ENCODE measurements at regions not wholly inside any gene's neighbourhood (a gene's known extent, or its start where the extent isn't known, plus 50 kb on each side); places are given as distances from the start of the nearest gene placed in this dataset.

GRCh38 chr2:21288299-21288698 is 164.5 kb downstream of the TDRD15 start:
- DNase-seq, result no peak

DNA sequence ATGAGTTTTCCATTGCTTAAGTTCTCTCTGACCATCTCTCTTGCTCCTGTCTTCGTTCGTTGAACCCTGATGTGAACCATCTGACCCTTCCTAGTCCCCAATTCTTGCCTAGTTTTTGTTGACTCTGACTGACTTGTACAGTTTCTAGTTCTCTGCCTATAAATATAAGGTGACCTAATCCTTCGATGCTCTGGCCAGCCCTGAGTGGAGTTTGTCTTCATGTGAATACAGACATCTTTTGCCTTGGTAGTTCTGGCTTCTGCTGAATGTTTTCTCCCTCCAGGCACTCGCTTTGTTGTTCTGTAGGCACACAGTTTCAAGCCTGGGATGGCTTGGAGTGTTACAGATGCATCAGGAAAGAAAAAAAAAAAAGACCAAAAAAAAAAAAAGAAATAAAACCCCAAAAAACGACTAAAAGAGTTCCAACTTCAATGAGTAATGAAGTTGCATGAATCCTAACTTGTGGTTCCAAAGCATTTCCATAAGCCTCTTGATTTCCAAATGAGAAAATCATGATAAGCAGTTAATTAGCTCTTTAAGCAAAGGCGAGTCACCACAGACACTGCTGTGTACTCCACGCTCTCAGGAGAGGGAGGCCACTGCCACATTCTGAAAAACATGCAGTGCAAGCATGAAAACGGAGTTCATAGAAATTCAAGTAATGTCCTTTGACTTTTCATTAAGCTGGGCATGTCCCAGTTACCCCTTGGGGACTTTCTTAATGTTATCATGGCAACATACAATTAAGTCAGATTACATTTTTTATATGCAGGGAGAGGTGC is 165.2 kb downstream of the TDRD15 start:
- DNase-seq, result no peak

GRCh38 chr2:21289551-21289950 is 165.8 kb downstream of the TDRD15 start:
- DNase-seq, result no peak

DNA sequence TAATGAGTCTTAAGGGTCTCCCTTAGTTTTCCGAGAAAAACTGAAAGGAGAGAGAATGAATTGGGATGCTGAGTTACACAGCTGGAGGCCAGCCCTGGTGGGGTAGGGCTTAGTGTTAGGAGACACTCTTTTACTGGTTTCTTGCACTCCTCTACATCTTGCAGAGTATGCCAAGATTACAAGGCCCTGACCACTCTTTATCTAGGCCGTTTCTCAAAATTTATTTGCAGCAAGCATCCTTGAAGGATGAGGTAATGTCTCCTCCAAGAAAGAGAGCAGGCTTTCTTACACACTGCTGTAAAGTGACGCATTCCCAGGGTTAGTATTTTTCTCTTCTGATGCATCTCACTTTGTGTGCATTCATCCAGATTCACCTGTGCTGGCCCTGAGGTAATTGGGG is 166.2 kb downstream of the TDRD15 start:
- DNase-seq, result no peak

GRCh38 chr2:21291426-21291825 is 167.7 kb downstream of the TDRD15 start:
- DNase-seq, result no peak

GRCh38 chr2:21294446-21294845 is 170.7 kb downstream of the TDRD15 start:
- DNase-seq, result no peak

GRCh38 chr2:21299411-21299810 is 175.6 kb downstream of the TDRD15 start:
- no peak for DNase-seq

- no peak for DNase-seq
Measured at GRCh38 chr2:21301871-21302455, 178.2 kb downstream of the TDRD15 start.

GRCh38 chr2:21303876-21304275 is 180.1 kb downstream of the TDRD15 start:
- DNase-seq, result no peak

GRCh38 chr2:21305581-21305980 is 181.8 kb downstream of the TDRD15 start:
- no peak for DNase-seq

- DNase-seq, result no peak
Measured at GRCh38 chr2:21306235-21306634, 182.5 kb downstream of the TDRD15 start.

- DNase-seq, result no peak
Measured at GRCh38 chr2:21307037-21307436, 183.3 kb downstream of the TDRD15 start.

- DNase-seq, result no peak
Measured at GRCh38 chr2:21310493-21310892, 186.7 kb downstream of the TDRD15 start.

- no peak for DNase-seq
Measured at GRCh38 chr2:21314322-21314835, 190.6 kb downstream of the TDRD15 start.

DNA sequence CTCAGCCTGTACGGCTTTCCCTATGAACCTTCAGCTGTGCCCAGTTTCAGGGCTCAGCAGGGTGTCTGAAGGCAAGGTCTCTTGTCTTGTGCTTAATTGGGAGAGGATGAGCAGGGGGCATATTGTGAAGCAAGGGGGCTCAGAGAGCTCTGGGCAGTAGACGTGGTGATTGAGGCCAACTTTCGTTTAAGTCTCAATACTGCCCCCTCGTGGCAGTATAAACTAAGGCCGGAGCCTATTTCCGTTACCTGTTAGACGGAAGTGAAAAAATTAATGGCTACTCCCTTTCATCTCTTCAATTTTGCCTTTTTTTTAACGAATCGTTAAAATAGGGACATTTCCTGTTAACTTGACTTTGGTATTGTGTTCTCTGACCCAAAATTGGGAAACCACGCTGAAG is 193.4 kb downstream of the TDRD15 start:
- no peak for DNase-seq

- DNase-seq, result no peak
Measured at GRCh38 chr2:21318263-21318662, 194.5 kb downstream of the TDRD15 start.

DNA sequence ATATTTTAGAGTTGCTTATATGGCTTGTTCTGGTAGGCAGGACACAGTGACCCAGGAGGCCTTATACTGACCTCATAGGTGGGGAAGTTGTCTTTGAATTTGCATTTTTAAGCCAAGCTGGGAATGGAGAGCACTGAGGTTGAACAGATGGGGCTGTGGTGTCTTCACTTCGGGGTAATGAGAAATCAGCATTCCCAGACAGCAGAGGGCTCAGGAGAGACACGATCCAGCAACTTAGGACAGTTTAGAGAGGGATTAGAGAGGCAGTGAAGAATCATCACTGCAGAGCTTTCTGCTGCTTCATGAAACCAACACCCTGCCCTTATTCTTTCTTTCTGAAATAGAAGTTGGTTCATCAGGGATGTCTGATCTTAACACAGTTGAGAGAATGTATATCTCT is 202.4 kb downstream of the TDRD15 start:
- DNase-seq, result no peak

DNA sequence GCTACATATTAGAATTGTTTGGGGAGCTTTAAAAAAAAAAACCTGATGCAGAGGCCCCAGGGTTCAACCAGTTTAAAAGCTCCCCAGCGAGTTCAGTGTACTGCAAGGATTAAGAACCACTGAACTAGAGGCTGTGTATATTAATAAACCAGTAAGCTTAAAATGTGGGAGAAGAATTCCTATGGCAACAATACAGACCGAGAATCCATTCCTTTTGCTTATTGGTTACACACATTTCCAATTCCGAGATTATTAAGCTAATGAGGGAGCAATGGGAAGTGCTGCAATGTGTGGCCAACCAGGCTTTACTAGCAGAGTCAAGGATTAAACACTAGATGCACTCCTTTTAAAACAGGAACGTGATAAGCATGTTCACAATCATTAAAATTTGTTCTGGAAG is 204.4 kb downstream of the TDRD15 start:
- DNase-seq, result no peak

- peak; percentile 31 for DNase-seq
Measured at GRCh38 chr2:21330786-21331391, 207.1 kb downstream of the TDRD15 start.

GRCh38 chr2:21331625-21332370 is 208.0 kb downstream of the TDRD15 start:
- no peak for DNase-seq

GRCh38 chr2:21332993-21333625 is 209.3 kb downstream of the TDRD15 start:
- DNase-seq, result no peak

DNA sequence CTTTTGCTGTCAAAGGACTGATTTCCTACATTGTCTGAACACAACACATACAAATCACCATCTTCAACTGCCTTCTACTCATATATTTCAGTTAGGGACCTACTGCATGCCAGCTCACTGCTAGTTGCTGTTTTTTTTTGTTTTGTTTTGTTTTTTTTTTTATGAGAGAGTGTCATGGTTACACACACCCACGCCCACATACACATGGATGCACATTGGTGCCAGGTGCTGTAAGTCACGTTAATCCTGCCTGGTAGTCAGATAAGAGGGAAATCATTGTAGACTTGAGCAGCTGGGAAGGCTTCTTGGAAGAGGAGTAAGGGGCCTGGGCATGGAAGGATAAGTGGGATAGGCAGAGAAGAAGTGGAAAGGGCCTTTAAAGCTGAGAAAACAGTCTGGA is 209.9 kb downstream of the TDRD15 start:
- no peak for DNase-seq

GRCh38 chr2:21346984-21347383 is 223.2 kb downstream of the TDRD15 start:
- DNase-seq, result no peak

Data from GF-D8 (cell line).